ENCODE measurements at regions not wholly inside any gene's neighbourhood (a gene's known extent, or its start where the extent isn't known, plus 50 kb on each side); places are given as distances from the start of the nearest gene placed in this dataset.
"Not testable (repeated sequence)": the region's sequence is repeated elsewhere in the genome, so short reads cannot be mapped to it uniquely, and the experiment has no call there.

DNA sequence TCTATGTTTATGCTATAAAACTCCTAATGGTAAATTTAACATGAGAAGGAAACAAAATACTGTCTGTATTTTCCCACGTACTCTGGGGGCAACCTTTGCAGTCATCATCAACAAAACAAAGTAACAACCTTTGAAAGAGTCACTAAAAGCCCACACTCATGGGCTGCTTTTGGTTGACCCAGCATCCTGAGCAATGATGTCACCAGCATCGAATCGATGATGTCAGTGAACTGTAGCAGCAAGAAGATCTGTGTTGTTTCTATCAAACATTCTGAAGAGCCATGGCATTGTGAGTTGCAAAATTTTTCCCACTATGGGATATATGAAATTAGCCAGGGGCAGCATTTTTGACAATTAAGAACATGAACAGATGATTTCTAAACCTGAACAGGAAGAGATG is 300.1 kb downstream of the HIVEP2 start:
- Histone ChIP-seq H3K36me3 (no peaks in the 10 kb centered on the region), H3K9me3 (no peaks in the 10 kb centered on the region), H3K27me3 (no peaks in the 10 kb centered on the region), H3K4me3 (no peak overlapping the region), H3K27ac (no peak overlapping the region), H3K4me1 (no peaks in the 10 kb centered on the region)
- ATAC-seq (ENCODE audit: low FRiP score in 2 of 2) (no peak), DNase-seq (no peak)
- TF ChIP-seq POLR2A (IDR thresholded peaks at IDR 0.05): no peak
- no peak for TF ChIP-seq POLR2AphosphoS5 (IDR thresholded peaks at IDR 0.05)
- TF ChIP-seq, protein P1, sequence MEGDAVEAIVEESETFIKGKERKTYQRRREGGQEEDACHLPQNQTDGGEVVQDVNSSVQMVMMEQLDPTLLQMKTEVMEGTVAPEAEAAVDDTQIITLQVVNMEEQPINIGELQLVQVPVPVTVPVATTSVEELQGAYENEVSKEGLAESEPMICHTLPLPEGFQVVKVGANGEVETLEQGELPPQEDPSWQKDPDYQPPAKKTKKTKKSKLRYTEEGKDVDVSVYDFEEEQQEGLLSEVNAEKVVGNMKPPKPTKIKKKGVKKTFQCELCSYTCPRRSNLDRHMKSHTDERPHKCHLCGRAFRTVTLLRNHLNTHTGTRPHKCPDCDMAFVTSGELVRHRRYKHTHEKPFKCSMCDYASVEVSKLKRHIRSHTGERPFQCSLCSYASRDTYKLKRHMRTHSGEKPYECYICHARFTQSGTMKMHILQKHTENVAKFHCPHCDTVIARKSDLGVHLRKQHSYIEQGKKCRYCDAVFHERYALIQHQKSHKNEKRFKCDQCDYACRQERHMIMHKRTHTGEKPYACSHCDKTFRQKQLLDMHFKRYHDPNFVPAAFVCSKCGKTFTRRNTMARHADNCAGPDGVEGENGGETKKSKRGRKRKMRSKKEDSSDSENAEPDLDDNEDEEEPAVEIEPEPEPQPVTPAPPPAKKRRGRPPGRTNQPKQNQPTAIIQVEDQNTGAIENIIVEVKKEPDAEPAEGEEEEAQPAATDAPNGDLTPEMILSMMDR (IDR thresholded peaks at IDR 0.05): no peak
- TF ChIP-seq EP300 (IDR thresholded peaks at IDR 0.05): no peak
- 90 to 93% methylated on average over 3 of the region's 3 CpGs for WGBS, 2 donors

DNA sequence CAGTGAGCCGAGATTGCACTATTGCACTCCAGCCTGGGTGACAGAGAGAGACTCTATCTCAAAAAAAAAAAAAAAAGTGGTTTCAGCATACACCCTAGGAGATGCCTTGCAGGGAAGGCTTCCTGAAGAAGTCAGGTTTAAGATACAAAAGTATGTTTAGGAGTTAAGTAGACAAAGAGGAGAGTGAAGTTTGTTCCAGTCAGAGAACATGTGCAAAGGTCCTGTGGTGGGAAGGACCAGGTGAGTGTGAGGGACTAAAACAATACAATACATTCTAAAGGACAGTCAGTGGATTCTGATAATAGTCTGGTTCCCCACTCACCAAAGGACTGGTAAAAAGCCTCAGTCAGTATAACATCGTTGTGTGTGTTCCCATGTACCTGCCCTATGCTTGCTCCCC is 299.3 kb downstream of the HIVEP2 start:
- Histone ChIP-seq H3K9me3 (no peaks in the 10 kb centered on the region), H3K4me1 (no peaks in the 10 kb centered on the region), H3K27me3 (no peaks in the 10 kb centered on the region), H3K36me3 (no peaks in the 10 kb centered on the region), H3K4me3 (no peak overlapping the region), H3K27ac (no peak overlapping the region)
- 88 to 92% methylated on average over 2 of the region's 2 CpGs for WGBS, 2 donors
- no peak for ATAC-seq (ENCODE audit: low FRiP score in 2 of 2)
- TF ChIP-seq POLR2AphosphoS5 (IDR thresholded peaks at IDR 0.05) (no peak), POLR2A (IDR thresholded peaks at IDR 0.05) (no peak), EP300 (IDR thresholded peaks at IDR 0.05) (no peak)
- TF ChIP-seq, protein P1 (IDR thresholded peaks at IDR 0.05): no peak
- DNase-seq: no peak

DNA sequence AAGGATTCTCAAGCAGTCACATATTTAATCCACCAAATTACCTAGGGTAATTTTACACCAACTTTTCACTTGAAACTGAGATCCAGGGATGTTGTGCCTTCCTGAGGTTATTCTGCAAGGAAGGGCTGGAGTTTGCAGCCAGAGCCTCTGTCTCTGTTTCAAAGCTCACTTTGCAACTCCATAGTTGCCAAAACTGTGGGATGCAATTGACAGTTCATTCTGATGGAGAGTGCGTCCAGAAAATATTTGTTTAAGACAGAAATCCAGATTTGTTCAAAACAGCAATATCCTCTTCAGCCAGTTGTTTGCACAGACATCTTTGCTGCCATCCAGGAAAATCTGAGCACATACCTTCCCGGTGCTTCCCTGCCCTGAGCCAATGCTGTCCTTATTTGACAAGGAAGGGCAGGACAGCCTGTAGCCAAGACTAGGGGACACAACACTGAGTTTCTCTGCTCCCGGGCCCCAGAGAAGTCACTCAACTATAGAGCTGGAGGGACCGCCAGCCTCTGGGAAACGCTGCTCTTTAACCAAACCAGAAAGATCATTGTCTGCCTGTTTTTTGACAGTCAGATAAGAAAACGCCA is 297.4 kb downstream of the HIVEP2 start:
- no peaks in the 10 kb centered on the region for H3K27me3 ChIP-seq
- no peaks in the 10 kb centered on the region for H3K4me1 ChIP-seq
- TF ChIP-seq, protein P1 (IDR thresholded peaks at IDR 0.05): no peak
- TF ChIP-seq EP300 (IDR thresholded peaks at IDR 0.05) (no peak), POLR2AphosphoS5 (IDR thresholded peaks at IDR 0.05) (no peak), POLR2A (IDR thresholded peaks at IDR 0.05) (no peak)
- WGBS, 2 donors: 27 to 40% methylated on average over 6 of the region's 6 CpGs
- no peak for DNase-seq
- no peaks in the 10 kb centered on the region for H3K36me3 ChIP-seq
- H3K27ac ChIP-seq: no peak overlapping the region
- H3K4me3 ChIP-seq: no peak overlapping the region
- ATAC-seq (ENCODE audit: low FRiP score in 2 of 2): no peak
- H3K9me3 ChIP-seq: no peaks in the 10 kb centered on the region

GRCh38 chr6:142648036-142648451 is 296.9 kb downstream of the HIVEP2 start:
- H3K36me3 ChIP-seq: no peaks in the 10 kb centered on the region
- TF ChIP-seq POLR2AphosphoS5 (IDR thresholded peaks at IDR 0.05): no peak

GRCh38 chr6:142648526-142648925 is 296.4 kb downstream of the HIVEP2 start:
- TF ChIP-seq, protein P1 (IDR thresholded peaks at IDR 0.05): no peak
- TF ChIP-seq POLR2A (IDR thresholded peaks at IDR 0.05) (no peak), POLR2AphosphoS5 (IDR thresholded peaks at IDR 0.05) (no peak), EP300 (IDR thresholded peaks at IDR 0.05) (no peak)
- ATAC-seq (ENCODE audit: low FRiP score in 2 of 2) (no peak), DNase-seq (no peak)
- Histone ChIP-seq H3K9me3 (no peaks in the 10 kb centered on the region), H3K27ac (no peak overlapping the region), H3K4me1 (no peaks in the 10 kb centered on the region), H3K4me3 (no peak overlapping the region), H3K27me3 (no peaks in the 10 kb centered on the region), H3K36me3 (no peaks in the 10 kb centered on the region)
- WGBS, 2 donors: 64 to 76% methylated on average over 1 of the region's 1 CpG

More at GRCh38 chr6:142648036-142648451, 296.9 kb downstream of the HIVEP2 start:
- WGBS, 2 donors: 17 to 28% methylated on average over 3 of the region's 3 CpGs
- no peak for ATAC-seq (ENCODE audit: low FRiP score in 2 of 2)
- Histone ChIP-seq H3K9me3 (no peaks in the 10 kb centered on the region), H3K4me3 (no peak overlapping the region), H3K27me3 (no peaks in the 10 kb centered on the region), H3K27ac (no peak overlapping the region), H3K4me1 (no peaks in the 10 kb centered on the region)
- DNase-seq: no peak

DNA sequence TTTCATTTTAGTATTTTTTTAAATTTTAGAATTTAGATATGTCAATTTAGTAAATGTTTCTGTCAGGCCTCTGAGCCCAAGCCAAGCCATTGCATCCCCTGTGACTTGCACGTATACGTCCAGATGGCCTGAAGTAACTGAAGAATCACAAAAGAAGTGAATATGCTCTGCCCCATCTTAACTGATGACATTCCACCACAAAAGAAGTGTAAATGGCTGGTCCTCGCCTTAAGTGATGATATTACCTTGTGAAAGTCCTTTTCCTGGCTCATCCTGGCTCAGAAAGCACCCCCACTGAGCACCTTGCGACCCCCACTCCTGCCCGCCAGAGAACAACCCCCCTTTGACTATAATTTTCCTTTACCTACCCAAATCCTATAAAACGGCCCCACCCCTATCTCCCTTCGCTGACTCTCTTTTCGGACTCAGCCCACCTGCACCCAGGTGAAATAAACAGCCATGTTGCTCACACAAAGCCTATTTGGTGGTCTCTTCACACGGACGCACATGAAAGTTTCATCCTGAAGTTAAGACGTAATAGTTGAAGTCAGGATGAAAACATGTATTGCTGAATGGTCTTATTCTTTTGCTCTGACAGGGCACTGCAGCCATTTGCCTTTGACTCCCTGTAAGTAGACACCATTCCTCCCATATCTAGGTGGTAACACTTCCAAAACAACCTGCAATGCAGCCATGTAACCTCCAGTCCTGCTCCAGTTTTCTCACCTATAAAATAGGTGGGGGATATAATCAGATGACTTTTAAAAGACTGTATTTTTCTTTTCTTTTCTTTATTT is 295.3 kb downstream of the HIVEP2 start:
- ATAC-seq (ENCODE audit: low FRiP score in 2 of 2); DNase-seq; H3K9me3 ChIP-seq; H3K4me1 ChIP-seq; H3K4me3 ChIP-seq; H3K27ac ChIP-seq; H3K27me3 ChIP-seq; H3K36me3 ChIP-seq: not testable (repeated sequence)
- 87 to 91% methylated on average over 7 to 11 of the region's 11 CpGs for WGBS, 2 donors
